Right atrium auricular region (tissue), 2 donors: ENCODE measurements at regions not wholly inside any gene's neighbourhood (a gene's known extent, or its start where the extent isn't known, plus 50 kb on each side); places are given as distances from the start of the nearest gene placed in this dataset.
"Not testable (repeated sequence)": the region's sequence is repeated elsewhere in the genome, so short reads cannot be mapped to it uniquely, and the experiment has no call there.

Source experiments
- DNase-seq: peaks from one replicate; pipeline ENCODE4 v3.0.0-alpha.2; 2019; ENCODE audit warnings: low spot score
- H3K27ac ChIP-seq, 2 donors: fragments of 200-600 bp; sonication (generic); 1 replicate in 1 of 2; 2 replicates in 1 of 2; pipeline ENCODE4 v1.5.1; 2016 to 2019
- H3K27me3 ChIP-seq, 2 donors: fragments of 200-600 bp; sonication (generic); one replicate each; pipeline versions ENCODE4 v1.5.1 to v1.6.0; 2017 to 2019
- H3K36me3 ChIP-seq: fragments of 200-600 bp; sonication (generic); one replicate; pipeline ENCODE4 v1.5.1; 2016
- H3K4me1 ChIP-seq, 2 donors: fragments of 200-600 bp; sonication (generic); one replicate each; pipeline versions ENCODE4 v1.5.1 to v1.6.0; 2017 to 2019
- H3K4me3 ChIP-seq, 2 donors: fragments of 200-600 bp; sonication (generic); 1 replicate in 1 of 2; 2 replicates in 1 of 2; pipeline ENCODE4 v1.5.1; 2017 to 2019; ENCODE audit warnings: mild to moderate bottlenecking in 1 of 2, moderate library complexity in 1 of 2
- H3K9me3 ChIP-seq, 2 donors: fragments of 200-600 bp; sonication (generic); one replicate each; pipeline ENCODE4 v1.5.1; 2019
- TF ChIP-seq, protein P1 (sequence below), 2 donors: fragments of 200-600 bp; sonication (generic); IDR thresholded peaks; one replicate each; pipeline ENCODE4 v1.5.1; 2019; ENCODE audit warnings: antibody characterized with exemption in 2 of 2

DNA sequence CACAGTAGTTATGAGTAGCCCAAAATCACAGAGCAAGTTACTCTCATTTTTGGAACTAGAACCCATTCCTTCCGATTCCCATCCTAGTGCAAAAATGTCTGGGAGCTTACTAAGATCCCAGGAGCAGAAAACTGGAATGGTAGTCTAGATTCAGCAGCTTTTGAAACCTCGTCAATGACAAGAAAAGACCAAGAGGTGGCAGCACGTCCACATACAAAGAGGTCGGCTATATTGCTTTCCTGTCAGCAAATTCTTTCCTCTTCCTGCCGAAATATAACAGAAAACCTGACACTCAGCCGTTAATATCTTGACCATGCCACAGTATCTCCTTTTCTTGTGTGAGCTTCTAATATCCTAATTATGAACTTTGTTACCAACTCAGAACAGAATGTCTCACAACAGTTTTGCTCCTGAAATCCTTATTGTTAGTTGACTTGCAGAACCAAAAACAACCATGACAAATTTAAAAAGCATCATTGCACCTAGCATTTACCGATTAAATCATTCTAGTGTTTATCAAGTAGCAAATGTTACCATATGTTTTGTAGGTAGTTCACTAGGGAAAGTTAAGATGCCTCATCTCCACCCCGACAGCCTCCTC lies 92.8 kb upstream of the OR9G4 start:
- DNase-seq: no peak
- H3K9me3 ChIP-seq: no peaks in the 10 kb centered on the region
- no peak overlapping the region for H3K4me3 ChIP-seq
- no peaks in the 10 kb centered on the region for H3K4me1 ChIP-seq
- no peaks in the 10 kb centered on the region for H3K36me3 ChIP-seq
- no peaks in the 10 kb centered on the region for H3K27me3 ChIP-seq
- no peak overlapping the region for H3K27ac ChIP-seq
- TF ChIP-seq, protein P1, sequence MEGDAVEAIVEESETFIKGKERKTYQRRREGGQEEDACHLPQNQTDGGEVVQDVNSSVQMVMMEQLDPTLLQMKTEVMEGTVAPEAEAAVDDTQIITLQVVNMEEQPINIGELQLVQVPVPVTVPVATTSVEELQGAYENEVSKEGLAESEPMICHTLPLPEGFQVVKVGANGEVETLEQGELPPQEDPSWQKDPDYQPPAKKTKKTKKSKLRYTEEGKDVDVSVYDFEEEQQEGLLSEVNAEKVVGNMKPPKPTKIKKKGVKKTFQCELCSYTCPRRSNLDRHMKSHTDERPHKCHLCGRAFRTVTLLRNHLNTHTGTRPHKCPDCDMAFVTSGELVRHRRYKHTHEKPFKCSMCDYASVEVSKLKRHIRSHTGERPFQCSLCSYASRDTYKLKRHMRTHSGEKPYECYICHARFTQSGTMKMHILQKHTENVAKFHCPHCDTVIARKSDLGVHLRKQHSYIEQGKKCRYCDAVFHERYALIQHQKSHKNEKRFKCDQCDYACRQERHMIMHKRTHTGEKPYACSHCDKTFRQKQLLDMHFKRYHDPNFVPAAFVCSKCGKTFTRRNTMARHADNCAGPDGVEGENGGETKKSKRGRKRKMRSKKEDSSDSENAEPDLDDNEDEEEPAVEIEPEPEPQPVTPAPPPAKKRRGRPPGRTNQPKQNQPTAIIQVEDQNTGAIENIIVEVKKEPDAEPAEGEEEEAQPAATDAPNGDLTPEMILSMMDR (IDR thresholded peaks at IDR 0.05): peak; percentile 57 to 75

DNA sequence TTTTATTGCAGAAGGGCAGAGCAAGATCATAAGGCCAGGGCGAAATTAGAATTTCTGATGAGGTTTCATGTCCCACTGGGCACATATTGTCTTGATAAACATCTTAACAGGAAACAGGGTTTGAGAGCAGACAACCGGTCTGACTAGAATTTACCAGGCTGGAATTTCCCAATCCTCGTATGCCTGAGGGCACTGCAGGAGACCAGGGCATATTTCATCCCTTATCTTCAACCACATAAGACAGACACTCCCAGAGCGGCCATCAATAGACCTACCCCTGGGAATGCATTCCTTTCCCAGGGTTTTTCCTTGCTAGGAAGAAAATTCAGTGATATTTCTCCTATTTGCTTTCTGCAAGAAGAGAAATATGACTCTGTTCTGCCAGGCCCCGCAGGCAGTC lies 78.9 kb upstream of the OR9G4 start:
- H3K27ac ChIP-seq, H3K4me1 ChIP-seq, H3K36me3 ChIP-seq, H3K27me3 ChIP-seq, H3K4me3 ChIP-seq, DNase-seq: not testable (repeated sequence)
- H3K9me3 ChIP-seq: peaks cover 0 to 20% of the 10 kb centered on the region in 2 donors

GRCh38 chr11:56819916-56820315 lies 71.4 kb upstream of the OR9G4 start:
- no peak for DNase-seq
- no peaks in the 10 kb centered on the region for H3K27me3 ChIP-seq
- H3K4me1 ChIP-seq: no peaks in the 10 kb centered on the region
- H3K4me3 ChIP-seq: no peak overlapping the region
- no peak overlapping the region for H3K27ac ChIP-seq
- H3K36me3 ChIP-seq: no peaks in the 10 kb centered on the region
- TF ChIP-seq, protein P1 (IDR thresholded peaks at IDR 0.05): no peak
- H3K9me3 ChIP-seq: no peaks in the 10 kb centered on the region

- DNase-seq: no peak
- Histone ChIP-seq H3K27ac (no peak overlapping the region), H3K36me3 (no peaks in the 10 kb centered on the region), H3K27me3 (no peaks in the 10 kb centered on the region), H3K4me1 (no peaks in the 10 kb centered on the region), H3K4me3 (no peak overlapping the region), H3K9me3 (no peaks in the 10 kb centered on the region)
- TF ChIP-seq, protein P1 (IDR thresholded peaks at IDR 0.05): no peak
These were observed 69.2 kb upstream of the OR9G4 start for GRCh38 chr11:56817661-56818060.

DNA sequence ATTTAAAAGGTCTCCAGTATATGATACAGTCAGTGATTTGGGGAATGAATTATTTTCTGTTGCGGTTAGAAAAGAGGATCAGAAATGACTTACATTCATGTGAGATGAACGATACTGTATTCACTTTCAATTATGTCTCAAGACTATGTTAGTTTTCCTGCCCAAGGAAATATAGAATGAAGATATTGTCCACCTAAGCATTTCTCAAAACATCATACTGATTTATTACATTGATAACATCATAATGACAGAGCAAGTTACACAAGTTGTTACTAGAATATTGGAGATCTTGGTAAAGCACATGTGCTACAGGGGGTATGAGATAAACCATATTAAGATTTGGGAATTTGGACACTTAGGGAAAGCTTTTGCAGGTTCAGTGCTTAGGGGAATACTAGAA lies 67.8 kb upstream of the OR9G4 start:
- Histone ChIP-seq H3K27me3 (no peaks in the 10 kb centered on the region), H3K36me3 (no peaks in the 10 kb centered on the region), H3K9me3 (no peaks in the 10 kb centered on the region), H3K27ac (no peak overlapping the region), H3K4me3 (no peak overlapping the region), H3K4me1 (no peaks in the 10 kb centered on the region)
- no peak for DNase-seq
- TF ChIP-seq, protein P1 (IDR thresholded peaks at IDR 0.05): no peak

DNA sequence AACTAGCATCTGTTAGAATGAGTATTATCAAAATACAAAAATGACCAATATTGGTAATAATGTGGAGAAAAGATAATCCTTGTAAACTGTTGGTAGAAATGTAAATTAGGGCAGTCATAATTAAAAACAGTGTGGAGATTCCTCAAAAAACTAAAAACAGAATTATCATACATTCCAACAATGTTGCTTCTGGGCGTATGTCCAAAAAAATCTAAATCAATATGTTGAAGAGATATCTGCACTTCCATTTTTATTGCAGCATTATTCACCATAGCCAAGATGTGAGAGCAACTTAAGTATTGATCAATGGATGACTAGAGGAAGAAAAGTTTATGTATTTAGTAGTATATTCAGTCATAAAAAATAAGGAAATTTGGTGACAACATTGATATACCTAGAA lies 59.8 kb upstream of the OR9G4 start:
- no peak for DNase-seq
- TF ChIP-seq, protein P1 (IDR thresholded peaks at IDR 0.05): no peak
- Histone ChIP-seq H3K27ac (no peak overlapping the region), H3K4me3 (no peak overlapping the region), H3K27me3 (no peaks in the 10 kb centered on the region), H3K36me3 (no peaks in the 10 kb centered on the region), H3K9me3 (no peaks in the 10 kb centered on the region), H3K4me1 (no peaks in the 10 kb centered on the region)
